Islet of Langerhans (tissue), 1 donor: ENCODE measurements at regions not wholly inside any gene's neighbourhood (a gene's known extent, or its start where the extent isn't known, plus 50 kb on each side); places are given as distances from the start of the nearest gene placed in this dataset.

Source experiments
- FAIRE-seq: peaks from one replicate; lab custom pipeline; 2011; peaks lifted over from hg19 to GRCh38; lab: Jason Lieb, UNC

- FAIRE-seq: no peak
Observed at GRCh38 chr18:65146482-65147021, 604.3 kb upstream of the CDH7 start.

DNA sequence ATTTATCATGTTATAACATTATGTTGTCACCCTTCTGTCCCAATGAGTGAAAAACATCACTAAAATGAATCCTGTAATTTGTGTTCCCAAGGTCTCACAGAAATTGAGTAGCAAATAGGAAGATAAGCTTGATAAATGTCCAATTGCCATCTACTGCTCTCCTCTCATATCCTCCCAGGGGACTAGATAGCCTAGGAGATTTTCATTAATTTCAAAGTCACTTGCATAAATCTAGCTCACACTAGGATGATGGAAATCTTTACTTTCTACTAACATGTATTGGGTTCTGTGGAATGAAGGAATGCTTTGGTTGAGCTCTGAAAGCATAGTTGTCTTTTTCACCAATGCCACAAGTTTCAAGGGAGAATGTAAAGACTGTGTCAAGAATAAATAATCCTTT, 605.5 kb upstream of the CDH7 start:
- no peak for FAIRE-seq

DNA sequence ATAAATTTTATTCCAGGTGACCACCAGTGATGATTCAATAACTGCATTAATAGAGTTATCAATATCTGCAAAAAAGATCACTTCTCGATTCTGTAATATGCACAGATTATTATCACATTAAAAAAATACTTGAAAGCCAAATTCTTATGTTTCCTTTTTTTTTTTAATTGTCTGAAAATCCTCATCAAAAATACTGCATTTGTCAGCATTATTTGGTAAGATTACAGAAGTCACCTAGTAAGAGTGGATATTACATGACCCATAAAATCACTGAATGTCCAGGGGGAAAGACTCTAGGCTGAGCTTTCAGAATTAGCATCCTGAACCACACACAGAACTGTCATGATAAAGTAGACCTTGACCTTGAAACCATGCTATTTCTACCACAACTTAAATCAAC, 617.2 kb upstream of the CDH7 start:
- FAIRE-seq: no peak

DNA sequence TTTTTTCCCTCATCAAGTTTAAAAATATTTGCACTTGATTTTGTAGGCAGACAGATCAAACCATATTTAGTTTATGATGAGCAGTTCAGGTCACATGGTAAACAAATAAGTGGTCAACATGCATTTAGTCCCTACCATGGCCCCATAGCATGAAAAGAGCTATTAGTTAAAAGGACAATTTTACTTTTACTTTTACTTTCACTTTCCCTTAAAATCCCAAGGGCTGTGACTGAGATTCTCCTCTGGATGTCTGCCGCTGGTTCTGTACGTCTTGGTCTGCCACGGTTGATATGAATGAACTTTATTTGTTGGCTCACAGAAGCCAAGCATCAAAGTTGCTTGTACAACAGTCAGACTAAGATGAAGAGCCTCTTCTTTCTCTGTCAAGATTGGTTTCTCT, 626.2 kb upstream of the CDH7 start:
- FAIRE-seq: no peak

DNA sequence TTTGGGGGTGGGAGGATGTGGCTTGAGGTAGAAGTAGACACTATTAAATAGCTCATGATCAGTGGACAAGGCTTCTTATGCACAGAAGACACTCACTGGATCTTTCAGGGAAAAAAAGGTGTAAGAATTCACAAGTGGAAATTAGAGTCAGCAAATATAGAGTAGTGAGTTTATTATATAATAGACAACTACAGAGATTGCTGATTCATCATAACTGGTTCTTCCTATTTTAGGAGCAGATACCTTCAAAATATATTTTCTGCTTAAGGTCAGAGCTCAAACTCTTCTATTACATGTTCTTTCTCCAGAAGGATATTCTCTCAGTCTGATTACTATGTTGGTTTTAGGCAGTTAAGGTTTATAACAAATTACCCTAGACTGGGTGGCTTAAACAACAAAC, 646.9 kb upstream of the CDH7 start:
- FAIRE-seq: no peak

- FAIRE-seq: no peak
Observed at GRCh38 chr18:65093346-65093745, 657.5 kb upstream of the CDH7 start.

GRCh38 chr18:65091744-65092329, 659.0 kb upstream of the CDH7 start:
- FAIRE-seq: no peak

- FAIRE-seq: no peak
Observed at GRCh38 chr18:65082907-65083306, 667.9 kb upstream of the CDH7 start.

GRCh38 chr18:65081786-65082185, 669.0 kb upstream of the CDH7 start:
- FAIRE-seq: no peak

- no peak for FAIRE-seq
Observed at GRCh38 chr18:65073060-65073550, 677.7 kb upstream of the CDH7 start.

DNA sequence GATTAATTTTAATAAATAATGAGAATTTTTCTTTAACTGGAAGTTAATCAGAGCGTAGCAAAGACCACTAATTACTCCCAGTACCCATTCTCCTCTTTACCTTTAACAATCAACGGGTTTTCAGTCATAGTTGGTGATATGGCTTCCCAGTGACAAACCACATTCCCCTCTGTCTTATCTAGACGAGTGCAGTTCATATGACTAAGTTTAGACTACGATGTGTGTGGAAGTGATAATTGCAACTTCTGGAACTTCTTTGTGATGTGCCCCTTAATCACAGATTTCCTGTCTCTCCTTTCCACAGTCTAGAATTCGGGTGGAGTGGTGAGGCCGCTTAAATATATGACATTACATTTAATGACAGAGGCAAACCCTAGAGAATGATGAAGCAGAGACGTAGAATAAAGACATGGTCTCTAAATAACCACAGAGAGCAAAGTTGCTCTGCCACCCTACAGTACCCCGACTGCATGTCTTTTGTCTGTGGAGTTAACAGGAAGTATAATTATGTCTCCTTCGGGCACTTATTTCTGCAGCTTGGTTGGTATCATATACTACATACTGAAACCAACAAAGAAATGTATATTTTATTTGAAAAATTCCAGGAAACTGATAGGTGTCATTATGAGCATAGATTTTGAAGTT, 693.3 kb upstream of the CDH7 start:
- no peak for FAIRE-seq

DNA sequence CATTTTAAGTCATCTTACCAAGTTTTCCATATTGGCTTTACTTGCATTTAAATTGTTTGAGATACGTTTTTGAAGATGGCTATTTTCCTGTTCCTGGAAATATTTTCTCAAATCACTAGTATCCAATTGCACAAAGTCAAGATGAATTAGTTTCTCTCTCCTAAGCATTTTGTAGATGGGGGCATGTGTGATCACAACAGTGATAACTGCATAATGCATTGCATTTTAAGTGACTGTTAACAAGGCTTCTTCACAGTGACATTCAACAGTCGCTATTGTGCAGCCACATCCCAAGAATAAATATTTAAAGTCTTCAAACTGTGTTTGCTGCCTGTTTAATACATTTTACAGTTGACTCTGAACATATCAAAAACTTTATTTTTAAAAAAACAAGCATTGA, 694.2 kb upstream of the CDH7 start:
- no peak for FAIRE-seq

- FAIRE-seq: no peak
Observed at GRCh38 chr18:65049586-65049985, 701.2 kb upstream of the CDH7 start.

- FAIRE-seq: no peak
Observed at GRCh38 chr18:65039578-65039977, 711.2 kb upstream of the CDH7 start.

DNA sequence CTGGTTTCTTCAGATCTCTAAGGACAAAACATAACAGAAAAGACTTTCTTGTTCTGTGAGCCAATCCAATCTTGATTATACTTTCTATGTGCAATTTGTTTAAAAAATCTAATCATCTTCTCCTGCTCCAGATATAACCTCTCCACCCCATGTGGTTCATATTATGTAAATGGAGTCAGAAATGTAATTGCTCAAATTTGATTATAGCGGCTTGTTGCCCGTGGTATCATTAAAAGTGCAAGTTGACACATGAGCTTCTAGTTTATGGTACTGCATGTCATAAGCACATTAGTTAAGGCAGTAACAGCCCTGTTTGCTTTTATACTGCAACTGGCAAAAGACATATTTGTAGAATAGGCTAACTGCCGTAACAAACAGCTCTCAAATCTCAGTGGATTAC, 715.1 kb upstream of the CDH7 start:
- no peak for FAIRE-seq

DNA sequence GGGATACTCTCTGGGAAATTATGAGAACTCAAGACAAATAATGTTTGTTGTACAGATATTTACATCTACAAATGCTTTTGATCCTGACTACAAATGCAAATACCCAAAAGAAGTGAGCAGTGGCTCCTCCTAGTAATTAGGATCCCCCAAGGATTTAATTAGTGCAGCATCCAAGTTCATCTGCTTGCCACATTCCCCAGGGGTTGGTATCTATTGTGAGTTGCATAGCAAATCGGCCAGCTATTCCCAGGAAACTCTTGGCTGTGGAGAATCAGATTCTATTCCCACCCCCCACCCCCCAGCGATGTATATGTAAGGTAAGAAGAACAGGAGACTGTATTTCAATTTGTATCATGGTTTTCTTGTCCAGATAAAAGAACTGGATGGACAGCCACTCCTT, 725.1 kb upstream of the CDH7 start:
- no peak for FAIRE-seq

- FAIRE-seq: no peak
Observed at GRCh38 chr18:65021021-65021420, 729.8 kb upstream of the CDH7 start.

GRCh38 chr18:65018184-65018583, 732.6 kb upstream of the CDH7 start:
- FAIRE-seq: no peak

- FAIRE-seq: no peak
Observed at GRCh38 chr18:65017372-65017760, 733.4 kb upstream of the CDH7 start.

- no peak for FAIRE-seq
Observed at GRCh38 chr18:65016631-65017371, 734.0 kb upstream of the CDH7 start.

DNA sequence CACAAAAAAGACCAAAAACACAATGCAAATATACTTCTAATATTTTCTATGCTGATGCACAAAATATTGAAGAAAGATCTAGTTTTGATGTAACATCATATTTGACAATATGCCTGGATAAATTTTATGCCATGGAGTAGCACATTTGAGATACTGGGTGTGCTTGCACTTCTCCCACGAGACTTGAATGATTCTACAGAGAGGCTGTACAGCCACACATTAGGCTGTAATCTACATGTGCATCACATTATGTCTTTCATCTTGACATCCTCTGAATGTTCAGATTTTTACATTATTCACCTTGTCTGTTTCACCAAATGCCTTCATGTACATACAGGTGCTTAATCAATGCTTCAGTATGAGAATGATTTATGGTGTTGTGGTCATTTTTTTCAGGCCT, 756.4 kb upstream of the CDH7 start:
- no peak for FAIRE-seq

GRCh38 chr18:64993695-64994094, 757.1 kb upstream of the CDH7 start:
- FAIRE-seq: no peak

DNA sequence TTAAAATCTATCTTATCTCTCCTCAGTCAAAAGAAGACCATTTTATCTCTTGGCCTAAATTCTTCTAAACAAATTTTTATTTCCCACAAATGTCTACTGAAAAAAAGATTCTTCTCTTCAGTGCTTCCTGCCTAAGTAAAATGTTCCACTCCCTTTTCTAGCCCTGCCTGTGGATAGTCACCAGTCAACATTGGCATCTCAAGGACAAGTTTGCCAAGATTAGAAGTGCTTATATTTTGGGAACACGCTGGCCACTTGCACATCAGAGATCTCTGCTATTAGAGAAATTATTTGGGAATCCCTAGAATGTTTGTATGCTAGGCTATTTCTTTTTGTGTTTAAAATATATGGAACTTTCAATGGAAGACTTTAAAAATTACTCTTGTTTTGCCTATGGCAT, 758.2 kb upstream of the CDH7 start:
- FAIRE-seq: no peak
